ENCODE measurements at regions not wholly inside any gene's neighbourhood (a gene's known extent, or its start where the extent isn't known, plus 50 kb on each side); places are given as distances from the start of the nearest gene placed in this dataset.

- intact Hi-C loops (cut with micrococcal nuclease; ENCODE audit: unreplicated experiment) (no loop called here), in situ Hi-C loops (cut with HindIII; ENCODE audit: extremely low pct_ligation_motif_present, low pct_unique_long_range_greater_than_20kb) (no loop called here)
- DNase-seq (ENCODE audit: low spot score), result no peak
- CTCF ChIA-PET (ENCODE audit: low intra/inter-chr PET ratio, low total read pairs), result no interaction called here
- Histone ChIP-seq H3K79me2 (ENCODE audit: insufficient read depth, low read length) (no peaks in the 10 kb centered on the region), H3K4me2 (ENCODE audit: low read depth, low read length) (no peak overlapping the region), H4K20me1 (ENCODE audit: insufficient read depth, low read length) (no peaks in the 10 kb centered on the region), H3K4me3 (replicated peaks in 1 of 3; ENCODE audit: insufficient read depth in 1 of 3, low read depth in 2 of 3, low read length in 3 of 3) (no peak overlapping the region), H3K4me1 (ENCODE audit: insufficient read depth, low read length) (no peaks in the 10 kb centered on the region), H3K36me3 (replicated peaks in 1 of 2; ENCODE audit: control insufficient read depth in 1 of 2, insufficient read depth in 2 of 2, low read length in 2 of 2) (no peaks in the 10 kb centered on the region), H3K9me3 (ENCODE audit: low read length) (no peaks in the 10 kb centered on the region; the same call in none of the 2 replicates), H3K27ac (ENCODE audit: extremely low read length, insufficient read depth, low read length) (no peak overlapping the region), H2AFZ (ENCODE audit: low read length) (no peak overlapping the region), H3K9ac (ENCODE audit: insufficient read depth, low read depth, low read length) (no peak overlapping the region), H3K27me3 (ENCODE audit: control insufficient read depth in 1 of 2, insufficient read depth in 2 of 2, low read length in 2 of 2) (no peaks in the 10 kb centered on the region)
- no TSS peak for BruUV-seq (replicated peaks)
- FAIRE-seq, result no peak
- WGBS (ENCODE audit: low lambda C conversion rate), result 4% methylated on average over 4 of the region's 4 CpGs
- POLR2A ChIA-PET, result no interaction called here
- ATAC-seq, result no peak
- no peak for TF ChIP-seq ZNF263 (CRISPR knock-in tag; IDR thresholded peaks at IDR 0.05)
- TF ChIP-seq MTA1 (CRISPR knock-in tag; IDR thresholded peaks at IDR 0.05; ENCODE audit: borderline replicate concordance), result no peak
- TF ChIP-seq ATF6 (CRISPR knock-in tag; conservative IDR thresholded peaks at IDR 0.05), result no peak
- no peak for TF ChIP-seq NR1H2 (CRISPR knock-in tag; IDR thresholded peaks at IDR 0.05; ENCODE audit: borderline replicate concordance, low read depth)
- TF ChIP-seq ZNF704 (CRISPR knock-in tag; IDR thresholded peaks at IDR 0.05; ENCODE audit: borderline replicate concordance), result no peak
- TF ChIP-seq, protein P1, sequence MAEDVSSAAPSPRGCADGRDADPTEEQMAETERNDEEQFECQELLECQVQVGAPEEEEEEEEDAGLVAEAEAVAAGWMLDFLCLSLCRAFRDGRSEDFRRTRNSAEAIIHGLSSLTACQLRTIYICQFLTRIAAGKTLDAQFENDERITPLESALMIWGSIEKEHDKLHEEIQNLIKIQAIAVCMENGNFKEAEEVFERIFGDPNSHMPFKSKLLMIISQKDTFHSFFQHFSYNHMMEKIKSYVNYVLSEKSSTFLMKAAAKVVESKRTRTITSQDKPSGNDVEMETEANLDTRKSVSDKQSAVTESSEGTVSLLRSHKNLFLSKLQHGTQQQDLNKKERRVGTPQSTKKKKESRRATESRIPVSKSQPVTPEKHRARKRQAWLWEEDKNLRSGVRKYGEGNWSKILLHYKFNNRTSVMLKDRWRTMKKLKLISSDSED (CRISPR knock-in tag; IDR thresholded peaks at IDR 0.05), result no peak
- TF ChIP-seq ATF7 (IDR thresholded peaks at IDR 0.05), result no peak
- TF ChIP-seq ATF7 (CRISPR knock-in tag; IDR thresholded peaks at IDR 0.05), result no peak
- no peak for TF ChIP-seq ZNF333 (CRISPR knock-in tag; IDR thresholded peaks at IDR 0.05; ENCODE audit: borderline replicate concordance)
- no peak for TF ChIP-seq ZNF101 (CRISPR knock-in tag; IDR thresholded peaks at IDR 0.05; ENCODE audit: borderline replicate concordance, low read depth)
- TF ChIP-seq, protein P2, sequence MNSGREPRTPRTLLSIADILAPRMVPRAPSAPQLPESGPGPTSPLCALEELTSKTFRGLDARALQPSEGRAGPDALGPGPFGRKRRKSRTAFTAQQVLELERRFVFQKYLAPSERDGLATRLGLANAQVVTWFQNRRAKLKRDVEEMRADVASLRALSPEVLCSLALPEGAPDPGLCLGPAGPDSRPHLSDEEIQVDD (CRISPR knock-in tag; IDR thresholded peaks at IDR 0.05; ENCODE audit: borderline replicate concordance), result no peak
- TF ChIP-seq EHMT2 (IDR thresholded peaks at IDR 0.05; ENCODE audit: borderline replicate concordance, low read depth, low read length), result no peak
- no peak for TF ChIP-seq SNAPC5 (CRISPR knock-in tag; IDR thresholded peaks at IDR 0.05; ENCODE audit: borderline replicate concordance)
- no peak for TF ChIP-seq CEBPZ (IDR thresholded peaks at IDR 0.05; ENCODE audit: low read length)
- no peak for TF ChIP-seq STAT5B (CRISPR knock-in tag; IDR thresholded peaks at IDR 0.05)
- no peak for TF ChIP-seq KLF9 (CRISPR knock-in tag; IDR thresholded peaks at IDR 0.05; ENCODE audit: low read depth)
Observed at GRCh38 chr13:64688893-64689677, 2541.1 kb downstream of the PCDH9 start.
